NOMO-1 (cell line): ENCODE measurements at regions not wholly inside any gene's neighbourhood (a gene's known extent, or its start where the extent isn't known, plus 50 kb on each side); places are given as distances from the start of the nearest gene placed in this dataset.

ENCODE experiments used
- DNase-seq, 2 experiments: peaks; one replicate each; lab custom pipeline; 2025; ENCODE audit not compliant: unreplicated experiment in 2 of 2; lab: John Stamatoyannopoulos, UW

GRCh38 chr16:79697562-79698112 lies 97.1 kb upstream of the MAF start:
- no peak for DNase-seq

DNA sequence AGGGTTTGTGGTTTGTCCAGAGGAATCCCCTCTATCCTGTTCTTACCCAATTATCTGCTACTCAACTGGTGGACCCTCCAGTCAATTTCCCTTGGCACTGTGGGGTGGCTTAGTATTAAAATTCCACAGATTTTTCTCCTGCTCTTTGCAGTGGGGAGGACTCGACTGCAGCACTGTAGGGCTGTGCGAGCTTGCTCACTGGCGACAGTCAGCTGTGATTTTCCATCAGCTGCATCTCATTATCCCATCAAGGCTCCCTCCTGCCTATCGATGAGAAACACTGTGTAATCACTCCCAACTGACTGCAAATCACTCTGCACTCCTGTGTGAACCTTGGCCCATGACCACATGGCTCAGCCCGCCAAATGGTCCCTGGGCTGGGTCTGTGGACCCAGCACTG lies 90.5 kb upstream of the MAF start:
- no peak for DNase-seq

DNA sequence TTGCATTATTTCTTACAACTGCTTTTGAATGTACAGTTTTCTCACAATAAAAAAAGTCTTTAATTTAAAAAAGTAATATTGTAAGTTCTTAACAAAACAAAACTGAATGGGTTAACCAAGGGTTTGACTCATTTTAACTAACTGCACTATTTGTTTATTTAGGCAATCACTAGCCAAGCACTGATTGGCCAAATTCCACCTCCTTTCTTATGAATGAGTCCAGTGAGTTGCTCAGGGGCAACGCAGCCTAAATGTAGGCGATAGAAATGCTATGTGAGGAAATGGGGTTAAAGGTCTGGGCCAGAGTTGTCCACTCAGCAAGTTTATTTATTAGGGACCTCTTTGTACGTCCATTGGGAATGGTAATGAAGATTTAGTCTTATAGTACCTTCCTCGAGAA lies 89.6 kb upstream of the MAF start:
- DNase-seq: no peak

GRCh38 chr16:79687249-79688130 lies 87.0 kb upstream of the MAF start:
- DNase-seq: no peak

DNA sequence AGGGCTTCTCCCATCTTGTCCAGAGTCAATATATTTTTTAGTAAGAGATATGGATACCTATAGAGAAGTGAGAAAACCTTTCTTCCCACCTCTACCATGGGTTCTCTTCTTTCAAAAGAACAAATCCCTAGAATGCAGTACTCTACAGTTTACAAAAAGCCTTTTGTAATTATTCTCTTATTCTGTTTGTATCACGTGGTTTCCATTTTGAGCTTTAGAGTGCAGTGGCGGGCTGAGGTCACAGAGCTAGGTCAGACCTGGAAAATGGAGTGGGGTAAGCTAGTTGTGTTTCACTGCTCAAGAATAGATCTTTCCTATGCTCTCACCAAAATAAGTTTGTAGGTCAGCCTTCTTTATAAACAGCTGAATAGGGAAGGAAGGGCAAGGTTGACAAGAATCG lies 85.3 kb upstream of the MAF start:
- no peak for DNase-seq

DNA sequence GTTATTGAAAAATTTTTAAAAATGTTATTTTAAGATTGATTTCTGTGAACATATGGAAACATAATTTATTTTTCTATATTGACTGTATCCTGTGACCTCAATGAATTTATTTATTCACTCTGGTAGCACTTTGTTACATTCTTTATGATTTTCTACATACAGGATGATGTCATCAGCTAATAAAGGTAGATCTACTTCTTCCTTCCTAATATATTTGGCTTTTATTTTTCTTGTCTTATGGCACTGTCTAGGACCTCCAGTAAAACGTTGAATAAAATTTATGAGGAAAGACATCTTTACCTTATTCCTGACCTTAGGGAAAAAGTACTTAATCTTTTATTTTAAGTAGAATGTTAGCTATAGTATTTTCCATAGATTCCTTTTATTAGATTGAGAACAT lies 78.8 kb upstream of the MAF start:
- no peak for DNase-seq

DNA sequence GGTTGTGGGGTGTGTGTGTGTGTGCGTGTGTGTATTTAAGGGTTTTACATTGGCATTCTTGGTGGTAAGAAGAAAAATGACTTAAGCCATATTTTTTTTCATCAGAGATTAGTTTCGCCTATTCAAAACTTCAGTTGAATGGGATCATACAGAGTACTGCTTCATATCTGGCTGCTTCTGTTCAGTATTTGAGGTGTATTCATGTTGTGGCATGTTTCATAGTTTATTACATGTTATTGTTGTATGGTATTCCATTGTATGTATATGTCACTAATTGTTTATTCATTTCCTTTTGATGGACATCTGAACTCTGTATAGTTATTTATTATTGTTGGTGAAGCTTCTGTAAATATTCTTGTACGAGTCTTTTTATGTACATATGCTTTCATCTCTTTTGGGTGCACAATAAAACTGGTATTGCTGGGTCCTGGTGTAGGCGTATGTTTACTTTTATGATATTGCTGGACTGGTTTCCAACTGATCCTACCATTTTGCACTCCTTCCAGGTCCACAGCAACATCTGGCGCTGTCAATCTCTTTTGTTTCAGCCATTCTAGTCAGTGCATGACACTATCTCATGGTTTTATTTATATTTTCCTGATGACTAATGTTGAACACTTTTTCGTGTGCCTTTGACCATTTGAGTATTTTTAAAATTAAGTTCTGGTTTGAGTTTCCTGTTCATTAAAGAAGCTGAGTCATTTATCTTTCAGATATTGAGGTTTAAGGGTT lies 77.4 kb upstream of the MAF start:
- DNase-seq: no peak

DNA sequence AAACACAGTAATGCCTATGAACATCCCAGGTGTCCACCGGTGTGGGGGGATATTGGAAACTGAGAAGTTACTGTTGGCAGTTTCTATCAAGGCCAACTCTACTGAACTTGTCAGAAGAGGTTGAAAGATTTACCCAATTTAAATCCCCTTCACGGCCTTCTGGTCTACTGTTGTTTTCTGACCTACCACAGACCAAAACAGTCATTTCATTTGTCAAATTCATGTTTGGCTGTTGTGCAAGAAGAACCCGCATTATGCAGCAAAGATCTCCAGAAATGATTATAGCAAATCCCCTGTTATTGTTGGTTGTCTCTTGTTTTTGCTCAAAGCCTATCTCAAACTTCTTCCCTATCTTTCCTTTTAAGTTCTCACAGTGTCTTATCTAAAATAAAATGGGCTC lies 73.1 kb upstream of the MAF start:
- no peak for DNase-seq

DNA sequence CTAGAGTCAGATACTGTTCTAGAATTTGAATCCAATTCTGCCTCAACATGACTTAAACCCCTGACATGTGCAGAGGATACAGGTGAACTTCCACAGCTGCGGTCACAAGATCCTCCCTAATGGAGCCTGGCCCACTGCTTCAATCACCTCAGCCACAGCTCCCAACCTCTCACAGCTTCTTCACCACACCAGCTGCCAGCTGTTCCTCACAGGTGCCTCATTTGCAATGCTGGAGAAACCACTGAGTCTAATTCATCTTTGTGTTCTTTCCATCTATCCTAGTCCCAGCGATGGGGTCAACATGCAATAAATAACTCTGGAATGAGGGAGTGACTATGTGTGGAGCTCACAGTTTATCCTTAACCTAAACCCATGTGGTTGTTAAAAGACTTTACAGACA lies 72.0 kb upstream of the MAF start:
- no peak for DNase-seq

GRCh38 chr16:79668502-79668901 lies 68.0 kb upstream of the MAF start:
- DNase-seq: no peak

DNA sequence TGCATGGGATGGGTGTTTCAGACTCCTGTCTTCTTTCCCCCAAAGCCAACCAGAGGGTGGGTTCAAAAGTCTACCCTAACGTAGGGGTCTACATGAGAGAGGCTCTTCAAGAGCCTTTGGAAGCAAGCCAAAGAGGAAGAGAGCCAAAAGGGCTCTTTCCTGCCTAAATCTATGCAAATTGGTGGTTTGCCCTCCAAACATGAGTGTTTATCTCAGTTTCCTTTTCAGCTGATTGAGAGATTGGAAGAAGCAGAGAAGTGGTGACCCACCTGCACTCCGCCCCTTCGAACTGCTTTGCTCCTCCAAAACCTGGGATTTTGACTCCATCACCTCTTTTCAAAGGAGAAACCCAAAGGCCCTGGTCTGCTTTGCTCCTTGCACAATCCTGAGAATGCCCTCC lies 65.4 kb upstream of the MAF start:
- DNase-seq: no peak

GRCh38 chr16:79664407-79664806 lies 63.9 kb upstream of the MAF start:
- no peak for DNase-seq

GRCh38 chr16:79662669-79663313 lies 62.3 kb upstream of the MAF start:
- DNase-seq: no peak

- no peak for DNase-seq
These were observed 61.6 kb upstream of the MAF start for GRCh38 chr16:79662122-79662521.

GRCh38 chr16:79661578-79661977 lies 61.0 kb upstream of the MAF start:
- DNase-seq: no peak

DNA sequence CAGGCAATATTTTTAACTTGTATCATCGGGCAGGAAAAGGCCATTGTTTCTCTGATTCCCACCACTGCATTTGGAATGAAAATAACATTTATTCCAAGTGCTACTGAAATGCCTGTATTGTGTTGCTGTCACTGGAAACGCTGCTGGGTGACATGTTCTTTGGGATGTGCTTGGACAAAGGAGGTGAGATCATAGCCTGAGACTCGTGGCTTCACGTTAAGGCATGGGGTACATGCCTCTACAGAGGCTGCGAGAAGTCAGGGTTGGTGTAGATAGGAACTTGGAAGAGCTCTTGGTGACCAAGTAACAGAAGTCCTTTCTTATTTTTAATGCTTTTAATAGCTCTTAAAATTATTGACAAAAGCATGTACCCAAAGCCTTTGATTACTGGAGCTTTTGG lies 58.8 kb upstream of the MAF start:
- no peak for DNase-seq

GRCh38 chr16:79658301-79659033 lies 57.9 kb upstream of the MAF start:
- no peak for DNase-seq

DNA sequence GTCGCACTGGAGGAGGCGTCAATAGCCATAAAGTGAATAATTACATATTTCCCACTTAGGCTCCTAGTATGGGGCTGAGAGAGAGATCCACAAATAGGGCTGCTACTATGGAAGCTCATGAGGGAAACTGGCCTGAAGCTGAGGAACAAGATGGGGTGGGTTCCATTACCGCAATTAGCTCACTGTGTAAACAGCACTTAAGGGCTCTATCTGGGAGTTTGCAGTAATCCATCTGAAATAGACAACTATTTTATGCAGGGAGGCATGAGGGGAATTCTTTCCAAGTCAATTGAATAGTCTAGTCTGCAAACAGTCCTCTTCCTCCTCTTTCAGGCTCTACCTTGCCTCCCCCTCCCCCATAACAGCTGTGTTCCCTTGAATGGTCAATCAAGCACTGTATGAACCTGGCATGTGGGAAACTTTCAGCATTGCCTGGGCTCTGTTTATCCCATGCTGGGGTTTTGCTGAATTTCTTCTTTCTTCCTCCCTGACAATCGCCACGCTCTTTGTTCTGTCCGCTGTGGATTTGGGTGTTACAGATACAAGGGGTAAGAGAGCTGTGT lies 56.1 kb upstream of the MAF start:
- DNase-seq: no peak

DNA sequence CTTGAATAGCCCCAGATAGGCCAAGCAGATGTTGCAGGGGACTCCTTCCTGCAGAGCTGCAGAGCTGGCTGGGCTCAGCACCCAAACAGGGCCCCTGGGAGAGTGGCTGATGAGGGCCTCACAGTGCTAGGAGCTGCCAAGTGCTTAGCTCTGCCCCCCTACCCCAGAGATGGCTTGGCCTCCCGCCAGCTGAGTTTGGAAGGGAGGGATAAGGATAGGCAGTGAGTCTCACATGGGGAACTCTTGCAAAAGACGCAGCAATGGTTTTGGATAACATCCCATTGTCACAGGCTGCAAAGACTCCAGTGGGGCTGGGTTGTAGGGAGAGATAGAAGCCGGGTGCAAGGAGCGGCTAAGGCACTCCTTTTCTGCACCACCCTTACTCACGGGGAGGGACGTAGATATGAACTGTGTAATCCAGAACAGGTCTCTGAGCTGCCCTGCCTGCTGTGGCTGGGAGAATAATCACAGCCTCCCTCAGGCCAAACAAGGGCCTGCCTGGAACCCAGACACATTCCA lies 52.9 kb upstream of the MAF start:
- no peak for DNase-seq

- DNase-seq: no peak
These were observed 50.8 kb upstream of the MAF start for GRCh38 chr16:79651363-79651762.
